Stimulated activated CD8-positive, alpha-beta memory T cell treated with anti-CD3 and anti-CD28 coated beads, Interleukin-7, amount 100 ng/mL, for 24 hours (primary cell): ENCODE measurements at regions not wholly inside any gene's neighbourhood (a gene's known extent, or its start where the extent isn't known, plus 50 kb on each side); places are given as distances from the start of the nearest gene placed in this dataset.
A peak's percentile ranks its signal among the peaks of the same experiment; 100 is the strongest.

Source experiments
- DNase-seq: peaks from one replicate; pipeline ENCODE4 v3.0.0-alpha.2; 2020; ENCODE audit warnings: low read depth

DNA sequence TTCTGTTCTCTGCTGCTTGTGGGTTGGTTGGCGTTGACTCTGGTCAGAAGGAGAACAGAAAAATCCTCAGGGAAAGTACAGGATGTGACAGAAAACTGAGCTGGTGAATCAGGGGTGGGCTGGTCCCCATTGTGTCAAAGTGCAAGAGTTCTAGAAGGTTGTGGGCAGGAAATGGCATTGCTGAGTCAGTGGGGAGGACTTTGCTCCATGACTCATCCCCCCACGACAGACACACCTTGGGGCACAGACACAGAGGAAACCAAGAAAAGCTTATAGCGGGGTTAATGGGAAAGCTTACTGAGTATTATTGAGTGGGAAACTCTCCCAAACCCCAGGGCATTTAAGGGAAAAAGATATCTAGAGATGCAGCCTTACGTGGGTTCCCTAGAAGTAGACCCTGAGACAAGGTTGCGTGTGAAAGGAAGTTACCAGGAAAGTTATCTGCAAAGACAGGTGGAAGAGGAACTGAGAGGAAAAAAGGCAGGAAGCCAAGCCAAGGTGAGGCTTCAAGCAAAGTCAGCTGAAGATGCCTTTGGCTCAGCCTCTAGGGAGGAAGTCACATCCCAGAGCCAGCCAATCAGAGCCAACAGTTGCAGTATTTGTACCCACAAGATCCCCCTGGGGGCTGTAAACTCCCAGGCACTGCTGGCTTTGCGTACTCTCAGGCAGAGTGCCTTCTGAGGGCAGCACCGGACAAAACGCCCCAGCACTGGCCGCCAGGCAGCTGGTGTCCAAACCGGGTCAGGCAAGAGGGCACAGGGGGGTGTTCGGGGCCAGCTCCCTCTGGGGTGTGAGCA is 86.4 kb downstream of the FOXL1 start:
- peak; percentile 40 for DNase-seq

DNA sequence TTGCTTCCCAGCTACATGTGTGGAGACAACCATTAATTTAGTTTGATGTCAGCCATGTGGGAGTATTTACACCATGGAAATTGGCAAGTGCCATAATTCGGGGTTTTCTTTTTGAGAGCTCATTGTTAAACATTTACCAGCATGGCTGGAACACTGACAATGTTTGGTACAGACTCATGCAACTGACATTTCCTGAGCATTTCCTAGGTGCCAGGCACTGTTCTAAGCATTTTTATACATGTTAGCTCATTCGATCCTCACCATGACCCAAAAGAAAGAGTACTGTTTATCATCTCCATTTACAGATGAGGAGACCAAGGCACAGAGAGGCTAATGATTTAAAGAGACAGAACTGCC is 86.9 kb downstream of the FOXL1 start:
- DNase-seq: no peak

DNA sequence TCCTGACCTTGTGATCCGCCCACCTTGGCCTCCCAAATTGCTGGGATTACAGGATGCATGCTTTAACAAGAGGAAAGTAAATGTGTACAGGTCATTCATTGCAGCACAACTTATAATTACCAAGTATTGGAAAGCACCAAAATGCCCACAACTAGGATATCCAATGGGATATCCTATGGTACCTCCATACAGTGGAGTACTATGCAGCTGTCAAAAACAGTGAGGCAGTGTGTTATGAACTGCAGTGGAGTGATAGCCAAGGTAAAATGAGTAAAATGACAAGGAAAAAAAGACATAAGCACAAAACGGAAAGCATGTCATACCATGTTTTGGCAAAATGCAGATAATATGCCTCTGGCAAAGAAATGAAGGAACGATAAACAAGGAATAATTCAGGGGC is 87.6 kb downstream of the FOXL1 start:
- DNase-seq: no peak

DNA sequence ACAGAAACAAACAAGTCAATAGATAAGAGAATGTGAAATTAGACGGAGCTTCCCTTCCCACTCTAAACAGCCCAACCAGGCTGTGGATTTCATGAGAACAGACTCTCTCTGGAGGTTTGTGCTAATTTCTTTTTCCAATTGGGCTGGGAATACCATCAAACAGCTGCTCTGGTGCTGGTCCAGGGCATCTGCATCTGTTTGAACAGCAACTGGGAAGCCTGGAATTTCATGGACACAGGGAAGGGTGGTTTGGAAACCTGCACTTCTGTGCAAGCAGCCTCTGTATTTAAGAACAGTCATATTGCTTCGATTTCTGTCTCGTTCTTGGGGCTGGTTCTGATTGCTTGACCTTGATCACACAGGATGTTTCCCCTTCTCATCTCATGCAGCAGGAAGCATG is 88.7 kb downstream of the FOXL1 start:
- DNase-seq: no peak

DNA sequence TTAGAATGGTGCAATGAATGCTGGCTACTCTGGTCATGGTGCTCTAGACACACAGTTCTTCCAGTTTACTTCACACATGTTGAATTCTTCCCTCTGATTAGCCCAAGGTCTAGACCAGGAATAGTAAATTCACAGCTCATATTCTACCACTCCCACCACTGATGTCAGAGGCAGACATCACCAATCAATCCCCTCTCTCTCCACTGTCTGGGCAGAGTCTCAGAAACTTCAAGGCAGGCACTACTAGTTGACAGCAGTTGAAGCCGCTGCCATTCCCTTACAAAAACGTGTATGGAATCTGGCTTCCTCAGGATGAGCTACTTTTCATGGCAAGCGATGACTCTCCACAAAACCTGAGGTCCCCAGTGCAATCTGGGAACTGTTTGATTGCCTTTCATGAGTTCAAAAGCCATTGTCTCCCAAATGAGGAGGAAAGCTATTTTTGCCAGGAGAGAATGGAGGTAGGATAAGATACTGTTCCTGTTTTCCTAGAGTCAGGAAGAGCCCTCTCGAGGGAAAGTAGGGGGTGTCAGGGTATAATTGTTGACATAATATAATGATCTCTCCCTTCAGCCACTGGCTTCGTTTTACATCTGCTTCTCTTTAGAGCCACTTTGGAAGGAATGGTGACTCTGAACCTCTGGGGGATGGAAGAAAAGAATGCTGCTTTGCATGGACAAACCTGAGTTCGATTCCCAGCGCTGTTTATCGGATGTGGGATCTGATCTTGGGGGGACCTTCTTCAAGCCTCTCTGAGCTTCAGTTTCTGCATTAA is 90.0 kb downstream of the FOXL1 start:
- no peak for DNase-seq

DNA sequence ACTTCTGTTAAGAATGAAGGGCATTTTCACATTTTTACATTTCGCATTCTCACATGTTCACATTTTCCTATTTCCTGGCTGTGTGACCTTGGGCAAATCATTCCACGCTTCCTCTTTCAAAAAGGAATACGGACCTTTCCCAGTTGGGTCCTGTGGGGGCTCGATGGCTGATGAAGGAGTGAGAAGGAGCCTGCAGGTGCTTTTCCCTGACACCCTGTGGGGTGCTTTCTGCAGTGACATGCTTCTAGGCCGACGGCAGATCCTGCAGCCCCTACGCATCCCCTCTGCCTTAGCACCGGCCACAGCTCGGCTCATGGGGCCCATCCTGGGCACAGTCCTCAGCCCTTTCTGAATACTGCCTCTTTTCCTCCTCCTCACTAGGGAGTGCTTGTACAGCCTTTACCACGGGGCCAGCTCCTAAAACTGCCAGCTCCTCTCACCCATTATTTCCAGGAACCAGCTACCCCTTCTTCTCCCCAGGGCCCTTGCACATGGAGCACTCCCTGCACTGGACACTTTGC is 91.0 kb downstream of the FOXL1 start:
- DNase-seq: no peak

DNA sequence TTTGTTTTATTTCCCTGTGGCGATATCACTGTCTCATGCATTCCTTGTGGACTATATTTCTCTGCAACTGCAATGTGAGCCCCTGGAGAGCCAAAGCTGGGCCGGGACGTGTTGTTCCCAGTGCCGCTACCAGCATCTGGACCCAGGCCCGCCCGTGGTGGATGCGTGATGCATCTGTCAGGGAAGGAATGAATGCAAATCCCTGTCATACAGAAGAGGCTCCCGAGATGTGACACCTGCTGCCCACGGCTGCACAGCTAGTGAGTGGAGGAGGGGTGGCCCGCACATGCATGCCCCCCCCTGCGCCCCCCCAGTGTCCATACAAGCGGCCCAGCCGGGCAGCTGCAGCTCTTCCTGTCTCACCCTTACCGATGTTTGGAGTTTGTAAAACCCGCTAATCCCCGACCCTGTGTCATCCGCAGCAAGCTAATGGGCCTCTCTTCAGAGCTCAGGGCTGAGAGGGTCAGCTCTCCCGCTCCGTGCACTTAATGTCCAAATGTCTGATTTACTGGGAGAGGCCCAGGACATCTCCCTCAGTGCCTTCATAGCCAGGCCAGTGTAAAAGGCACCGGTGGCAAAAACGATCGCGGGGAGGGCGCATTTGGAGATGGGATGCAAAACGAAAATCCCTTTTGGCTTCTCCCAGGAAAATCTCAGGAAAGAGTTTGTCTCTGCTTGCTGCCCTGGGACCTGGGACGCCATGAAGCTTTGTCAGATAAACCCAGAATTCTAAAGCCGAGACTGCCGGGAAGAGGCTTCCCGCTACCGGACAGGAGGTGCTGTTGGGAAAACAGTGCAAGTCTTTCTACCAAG is 91.8 kb downstream of the FOXL1 start:
- DNase-seq: no peak

DNA sequence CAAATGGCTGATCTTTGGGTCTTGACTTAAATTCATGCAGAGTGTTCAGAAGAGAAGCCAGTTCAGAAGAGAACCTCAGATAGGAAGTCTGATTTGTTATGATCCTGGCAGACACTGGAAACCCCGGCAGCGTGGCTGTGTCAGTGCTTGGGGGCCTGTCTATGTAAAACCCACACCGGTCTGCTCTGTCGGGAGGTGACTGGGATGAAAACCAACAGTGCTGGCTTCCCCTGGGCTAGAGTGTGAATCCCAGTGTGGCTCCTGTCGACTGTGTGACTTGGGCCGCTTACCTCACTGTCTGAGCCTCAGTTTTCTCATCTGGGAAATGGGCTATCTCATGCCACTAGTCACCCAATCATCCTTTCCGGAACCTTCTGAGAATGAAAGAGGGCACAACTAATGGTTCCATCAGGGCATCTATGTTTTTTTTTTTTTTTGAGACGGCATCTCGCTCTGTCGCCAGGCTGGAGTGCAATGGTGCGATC is 92.4 kb downstream of the FOXL1 start:
- no peak for DNase-seq

DNA sequence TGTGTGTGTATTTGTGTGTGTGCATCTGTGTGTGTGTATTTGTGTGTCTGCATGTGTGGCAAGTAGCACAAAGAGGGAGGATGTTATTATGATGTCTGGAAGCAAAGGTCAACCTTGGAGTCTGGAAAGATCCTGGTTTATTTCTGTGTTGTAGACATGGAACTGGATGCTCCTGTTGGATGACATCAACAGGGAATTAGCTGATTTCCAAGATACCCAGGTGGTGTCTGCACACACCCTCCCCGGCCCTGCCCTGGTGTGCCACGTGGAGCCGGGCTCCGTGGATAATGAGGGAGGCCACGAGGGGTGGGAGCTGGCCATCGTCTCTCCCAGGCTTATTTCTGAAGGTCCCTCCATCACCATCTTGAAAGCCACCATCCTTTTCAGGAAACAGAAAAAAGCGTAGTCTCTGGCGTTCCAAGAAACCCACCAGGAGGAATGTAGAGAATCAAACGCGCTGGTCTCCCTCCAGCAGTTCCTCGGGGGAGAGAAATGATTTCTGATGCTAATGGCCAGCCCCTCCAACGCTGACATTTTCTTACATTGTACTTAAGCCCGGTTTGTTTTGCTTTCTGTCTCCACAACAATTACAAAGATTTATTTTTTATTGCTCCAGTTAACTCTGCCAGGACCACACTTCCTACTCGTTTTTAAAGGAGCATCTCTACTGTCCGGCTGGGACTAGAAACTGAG is 93.3 kb downstream of the FOXL1 start:
- no peak for DNase-seq

DNA sequence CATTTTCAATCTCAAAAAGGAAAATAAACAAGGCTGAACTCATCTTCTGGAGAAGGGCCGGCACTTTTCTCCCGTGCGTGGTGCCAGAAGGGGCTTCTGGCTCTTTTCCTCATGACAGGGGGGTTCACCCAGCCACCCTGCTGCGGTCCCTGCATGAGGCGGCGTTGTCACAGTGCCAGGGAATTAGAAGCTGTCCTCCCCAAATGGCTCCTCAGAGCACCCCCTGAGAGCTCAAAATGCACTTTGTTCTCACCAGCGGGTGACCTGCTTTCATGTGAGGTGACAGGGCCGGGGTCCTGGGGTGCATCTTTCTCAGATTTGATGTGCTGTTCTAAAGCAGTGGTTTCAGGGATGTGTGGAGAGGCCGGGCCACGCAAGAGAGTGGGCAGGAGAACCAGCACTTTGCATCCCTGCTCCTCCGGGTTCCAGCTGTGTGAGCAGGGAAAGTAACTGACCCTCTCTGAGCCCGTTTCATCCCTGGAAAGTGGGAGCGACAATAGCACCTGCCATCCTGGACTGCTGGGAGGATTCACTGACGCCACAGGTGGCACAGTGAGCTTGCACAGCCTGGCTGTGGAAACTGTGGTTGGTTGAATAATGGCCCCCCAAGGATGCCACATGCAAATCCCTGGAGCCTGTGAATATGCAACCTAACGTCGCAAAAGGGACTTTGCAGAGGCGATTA is 94.0 kb downstream of the FOXL1 start:
- no peak for DNase-seq

DNA sequence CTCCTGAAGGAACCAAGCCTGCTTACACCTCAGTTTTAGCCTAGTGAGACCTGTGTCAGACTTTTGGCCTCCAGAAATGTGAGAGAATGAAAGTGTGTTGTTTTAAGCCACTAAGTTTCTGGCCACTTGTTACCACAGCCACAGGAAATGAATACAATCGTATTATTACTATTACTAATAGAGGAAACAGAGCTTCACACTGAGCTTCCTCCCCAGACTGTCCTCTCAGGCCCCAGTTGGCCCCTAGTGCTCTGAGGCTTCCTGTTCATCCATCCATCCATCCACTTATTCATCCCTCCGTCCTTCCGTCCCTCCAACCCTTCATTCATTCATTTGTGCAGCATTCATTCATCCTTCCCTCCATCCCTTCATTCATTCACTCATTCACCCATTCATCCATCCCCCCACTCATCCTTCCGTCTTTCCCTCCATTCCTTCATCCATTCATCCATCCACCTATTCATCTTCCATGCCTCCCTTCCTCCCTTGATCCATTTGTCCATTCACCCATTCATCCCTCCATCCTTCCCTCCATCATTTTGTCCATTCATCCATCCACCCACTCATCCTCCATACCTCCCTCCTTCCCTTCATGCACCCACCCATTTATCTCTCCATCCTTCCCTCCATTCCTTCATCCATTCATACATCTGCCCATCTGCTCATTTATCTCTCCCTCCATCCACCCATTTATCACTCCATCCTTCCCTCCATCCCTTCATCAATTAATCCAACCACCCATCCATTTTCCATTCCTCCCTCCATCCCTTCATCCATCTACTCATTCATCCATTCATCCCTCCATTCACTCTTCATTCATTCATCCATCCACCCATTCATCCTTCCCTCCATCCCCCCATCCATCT is 95.0 kb downstream of the FOXL1 start:
- DNase-seq: no peak

DNA sequence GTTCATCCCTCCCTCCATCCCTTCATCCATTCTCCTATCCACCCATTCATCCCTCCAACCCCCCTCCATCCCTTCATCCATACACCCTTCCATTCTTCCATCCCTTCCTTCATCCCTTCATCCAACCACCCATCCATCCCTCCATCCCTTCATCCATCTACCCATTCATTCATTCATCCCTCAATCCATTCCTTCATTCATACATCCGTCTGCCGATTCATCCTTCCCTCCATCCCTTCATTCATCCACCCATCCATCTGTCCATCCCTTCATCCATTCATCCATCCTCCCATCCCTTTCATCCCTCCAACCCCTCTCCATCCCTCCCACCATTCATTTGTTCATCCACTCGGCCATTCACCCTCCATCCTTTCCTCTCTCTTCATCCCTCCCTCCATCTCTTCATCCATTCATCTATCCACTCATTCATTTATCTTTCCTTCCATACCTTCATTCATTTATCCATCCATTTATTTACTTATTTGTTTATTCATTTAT is 95.7 kb downstream of the FOXL1 start:
- no peak for DNase-seq

DNA sequence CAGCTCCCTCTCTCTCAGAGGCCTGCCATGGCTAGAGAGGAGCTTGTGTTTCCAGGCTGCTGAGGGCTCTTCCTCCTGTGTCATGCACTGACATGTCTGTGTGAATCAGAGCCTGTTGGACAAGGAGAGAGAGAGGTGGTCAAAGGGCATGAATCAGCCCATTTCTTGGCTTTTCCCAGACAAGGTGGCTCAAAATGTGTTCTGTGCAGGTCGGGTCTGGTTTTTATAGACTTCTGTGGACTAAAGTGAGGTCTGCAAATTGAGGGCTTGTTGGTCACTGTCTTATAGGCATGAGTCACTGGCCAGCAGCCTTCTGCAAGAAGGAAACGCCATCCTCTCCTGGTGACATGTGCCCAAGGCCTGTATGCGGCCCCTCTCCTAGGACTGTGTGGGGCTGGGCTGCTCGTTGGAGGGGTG is 97.9 kb downstream of the FOXL1 start:
- no peak for DNase-seq

DNA sequence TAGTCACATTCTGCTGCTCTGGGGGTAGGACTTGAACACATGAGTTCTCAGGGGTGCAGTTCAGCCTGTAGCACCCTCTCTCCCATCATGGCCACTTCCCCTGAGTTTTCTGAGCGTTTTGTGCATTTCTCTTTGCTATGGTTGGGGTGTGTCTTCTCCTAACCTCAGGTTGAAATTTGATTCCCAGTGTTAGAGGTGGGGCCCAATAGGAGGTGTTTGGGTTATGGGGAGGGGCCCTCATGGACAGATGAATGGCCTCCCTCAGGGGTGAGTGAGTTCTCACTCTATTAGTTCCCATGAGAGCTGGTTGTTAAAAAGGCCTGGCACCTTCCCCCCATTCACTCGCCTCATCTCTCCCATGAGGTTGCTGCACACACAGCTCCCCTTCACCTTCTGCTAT is 101.1 kb downstream of the FOXL1 start:
- DNase-seq: no peak

DNA sequence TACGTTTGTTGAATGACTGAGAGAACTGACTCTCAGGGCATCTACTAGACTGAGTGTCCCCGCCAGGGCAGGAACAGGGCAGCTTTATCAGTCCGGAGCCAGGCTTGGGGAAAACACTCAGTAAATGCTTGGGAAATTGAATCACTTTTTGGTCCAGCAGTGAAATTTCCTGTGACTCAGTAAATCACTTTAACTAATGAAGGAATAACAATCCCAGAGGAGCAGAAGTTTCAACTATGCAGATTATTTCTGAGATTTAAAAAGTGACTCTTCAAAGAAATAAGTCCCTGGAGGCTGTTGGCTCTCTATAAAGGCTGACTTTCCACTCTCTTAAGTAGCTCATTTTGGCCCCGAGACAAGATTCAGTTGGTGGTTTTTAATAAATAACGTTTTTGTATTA is 101.8 kb downstream of the FOXL1 start:
- DNase-seq: no peak

DNA sequence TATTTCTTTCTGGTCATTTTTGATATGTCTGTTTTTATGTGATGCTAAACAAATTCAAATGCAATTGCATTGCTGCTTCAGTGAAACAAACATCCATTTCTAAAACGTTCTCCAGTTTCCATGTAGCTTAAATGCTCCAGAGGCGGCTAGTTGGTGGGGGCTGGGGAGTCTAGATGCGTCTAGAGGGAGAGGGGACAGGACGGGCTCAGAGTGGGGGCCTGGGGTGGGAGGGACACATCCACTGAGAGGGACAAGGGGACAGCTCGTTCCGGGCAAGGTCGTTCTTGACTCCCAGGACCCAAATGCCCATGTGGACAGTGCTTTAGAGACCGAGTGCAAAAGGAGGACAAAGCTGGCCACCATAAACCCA is 102.3 kb downstream of the FOXL1 start:
- DNase-seq: no peak

DNA sequence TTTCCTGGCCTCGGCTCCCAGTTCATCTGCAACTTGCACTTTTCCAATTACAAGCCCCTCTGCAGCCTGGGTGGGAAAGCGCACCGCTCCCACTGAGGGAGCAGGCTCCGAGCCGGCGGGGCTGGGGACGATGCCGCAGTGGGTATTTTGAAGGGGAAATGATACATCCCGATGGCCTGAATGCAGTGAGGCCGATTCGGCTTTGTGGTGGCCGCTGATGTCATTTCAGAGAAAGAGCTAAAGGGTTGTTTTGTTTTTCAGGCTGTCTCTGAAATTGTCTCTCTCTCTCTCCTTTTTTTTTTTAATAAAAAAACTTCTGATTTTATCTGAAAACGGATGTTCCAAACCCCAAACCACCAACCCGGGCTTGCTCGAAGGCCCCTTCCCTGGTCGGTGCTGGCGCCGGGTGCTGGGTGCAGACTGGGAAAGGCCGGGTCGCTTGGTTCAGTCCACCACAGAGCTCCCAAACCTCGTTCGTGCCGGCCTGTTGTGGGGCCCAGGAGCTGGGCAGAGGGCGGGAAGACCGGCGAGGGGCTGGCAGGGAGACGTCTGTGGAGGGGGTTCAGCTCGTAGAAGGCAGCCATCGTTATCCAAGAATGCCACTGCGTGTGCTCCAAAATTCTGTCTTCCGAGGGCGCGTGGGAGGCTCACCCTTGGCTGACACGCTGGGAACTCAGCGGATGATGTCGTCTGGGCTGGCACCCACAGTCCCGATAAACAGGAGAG is 102.8 kb downstream of the FOXL1 start:
- no peak for DNase-seq

DNA sequence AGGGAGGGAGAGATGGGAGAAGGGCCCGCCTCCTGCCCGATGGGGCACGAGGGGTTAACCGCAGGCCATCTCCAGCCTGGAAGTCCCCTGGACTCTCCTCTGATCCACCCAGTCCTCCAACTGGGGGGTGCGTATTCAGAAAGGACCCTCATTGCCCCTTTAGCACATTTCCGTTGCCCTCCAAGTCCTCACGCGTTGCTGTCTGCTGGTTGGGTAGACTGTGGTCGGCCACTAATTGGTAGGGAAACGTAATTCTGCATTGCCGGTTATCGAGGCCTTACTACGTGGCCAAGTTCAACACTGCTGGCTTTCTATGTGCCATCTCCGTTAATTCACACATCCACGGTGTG is 103.4 kb downstream of the FOXL1 start:
- no peak for DNase-seq

DNA sequence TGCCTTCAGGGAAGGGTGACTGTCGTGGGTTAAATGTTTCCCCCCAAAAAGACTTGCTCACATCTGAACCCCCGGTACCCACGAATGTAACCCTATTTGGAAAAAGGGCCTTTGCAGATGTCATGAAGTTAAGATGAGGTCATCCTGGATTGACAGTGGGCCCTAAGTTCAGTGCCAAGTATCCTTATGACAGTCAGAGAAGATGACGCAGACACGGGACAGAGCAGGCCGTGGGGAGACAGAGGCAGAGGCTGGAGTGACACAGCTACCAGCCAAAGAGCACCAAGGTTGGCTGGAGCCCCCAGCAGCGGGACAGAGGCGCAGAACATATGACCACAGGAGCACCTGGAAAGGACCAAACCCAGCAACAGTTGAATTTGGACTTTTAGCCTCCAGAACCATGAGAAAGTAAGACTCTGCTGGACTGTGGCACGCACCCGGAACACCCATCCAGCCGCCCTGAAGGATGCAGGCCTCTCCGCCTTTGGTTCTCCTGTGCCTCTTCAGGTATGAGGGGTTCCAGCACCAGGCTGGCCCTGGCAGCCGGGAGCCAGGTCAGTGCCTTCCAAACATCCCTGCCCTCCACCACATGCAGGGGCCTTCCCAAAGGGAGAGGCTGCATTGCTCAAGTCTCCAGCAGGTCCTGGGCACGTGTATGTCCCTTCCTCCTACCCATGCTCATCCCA is 104.0 kb downstream of the FOXL1 start:
- DNase-seq: no peak
